Osteoblast (primary cell): ENCODE measurements at regions not wholly inside any gene's neighbourhood (a gene's known extent, or its start where the extent isn't known, plus 50 kb on each side); places are given as distances from the start of the nearest gene placed in this dataset.

Experiments
- DNase-seq: peaks from one replicate; pipeline ENCODE4 v3.0.0; 2011; ENCODE audit warnings: low spot score, mixed read lengths; ENCODE audit not compliant: insufficient read length; ENCODE audit errors: missing footprints
- H2AFZ ChIP-seq: 2 replicates; pipeline ENCODE4 v1.6.0; 2011; ENCODE audit warnings: mild to moderate bottlenecking, low read length
- H3K27ac ChIP-seq: 2 replicates; pipeline ENCODE4 v1.5.1; 2011; ENCODE audit warnings: mild to moderate bottlenecking, low read depth, low read length, moderate library complexity
- H3K27me3 ChIP-seq: 2 replicates; pipeline ENCODE4 v1.6.0; 2012; ENCODE audit warnings: mild to moderate bottlenecking, control low read depth, inconsistent platforms, low read length, moderate library complexity; ENCODE audit not compliant: insufficient read depth
- H3K36me3 ChIP-seq: 2 replicates; pipeline ENCODE4 v1.5.1; 2011; ENCODE audit warnings: mild to moderate bottlenecking, low read length, control low read depth, moderate library complexity; ENCODE audit not compliant: insufficient read depth
- H3K4me1 ChIP-seq: 2 replicates; pipeline ENCODE4 v1.5.1; 2011; ENCODE audit warnings: mild to moderate bottlenecking, low read length, control low read depth, moderate library complexity; ENCODE audit not compliant: insufficient read depth
- H3K4me2 ChIP-seq: 2 replicates; pipeline ENCODE4 v1.6.0; 2011; ENCODE audit warnings: mild to moderate bottlenecking, low read length; ENCODE audit not compliant: insufficient read depth
- H3K4me3 ChIP-seq: fragments of 200-600 bp; sonication (generic); 3 replicates; pipeline ENCODE4 v1.5.1; 2012; ENCODE audit warnings: mild to moderate bottlenecking, low read length, inconsistent platforms; ENCODE audit not compliant: insufficient read depth
- H3K79me2 ChIP-seq: 2 replicates; pipeline ENCODE4 v1.6.0; 2012; ENCODE audit warnings: mild to moderate bottlenecking, low read length, control low read depth, inconsistent platforms; ENCODE audit not compliant: insufficient read depth
- H3K9me3 ChIP-seq: 2 replicates; pipeline ENCODE4 v1.5.1; 2011; ENCODE audit warnings: low read depth, low read length, control low read depth
- H4K20me1 ChIP-seq: 2 replicates; pipeline ENCODE4 v1.6.0; 2012; ENCODE audit warnings: mild to moderate bottlenecking, low read length, control low read depth; ENCODE audit not compliant: insufficient read depth
- TF ChIP-seq, protein P1 (sequence below): IDR thresholded peaks from 2 replicates; pipeline ENCODE4 v1.5.1; 2011; ENCODE audit warnings: mild to moderate bottlenecking, low read depth, low read length, moderate library complexity; ENCODE audit errors: extremely low read depth

DNA sequence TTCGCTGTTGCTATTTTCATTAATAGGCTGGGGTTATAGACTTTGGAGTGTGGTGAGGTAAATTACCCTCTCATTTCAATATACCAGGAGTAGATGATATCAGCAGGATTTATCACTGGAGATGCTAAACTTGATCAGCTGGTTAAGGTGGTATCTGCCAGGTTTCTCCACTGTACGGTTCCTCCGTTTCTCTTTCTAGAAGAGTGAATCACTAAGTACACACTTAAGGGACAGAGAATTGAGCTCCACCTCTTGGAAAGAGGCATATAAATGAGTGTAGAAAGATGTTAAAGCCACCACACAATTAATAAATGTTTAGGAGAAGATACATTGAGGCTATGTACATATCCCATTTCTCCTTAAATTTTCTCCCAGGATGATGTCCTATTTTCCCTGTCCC lies 277.4 kb upstream of the GRIP1 start:
- H3K4me3 ChIP-seq = no peak overlapping the region
- H3K79me2 ChIP-seq = no peaks in the 10 kb centered on the region
- no peak overlapping the region for H3K27ac ChIP-seq
- no peak for DNase-seq
- no peak overlapping the region for H2AFZ ChIP-seq
- H3K9me3 ChIP-seq = no peaks in the 10 kb centered on the region
- H3K27me3 ChIP-seq = no peaks in the 10 kb centered on the region
- no peaks in the 10 kb centered on the region for H4K20me1 ChIP-seq
- no peak overlapping the region for H3K4me2 ChIP-seq
- no peaks in the 10 kb centered on the region for H3K36me3 ChIP-seq
- TF ChIP-seq, protein P1, sequence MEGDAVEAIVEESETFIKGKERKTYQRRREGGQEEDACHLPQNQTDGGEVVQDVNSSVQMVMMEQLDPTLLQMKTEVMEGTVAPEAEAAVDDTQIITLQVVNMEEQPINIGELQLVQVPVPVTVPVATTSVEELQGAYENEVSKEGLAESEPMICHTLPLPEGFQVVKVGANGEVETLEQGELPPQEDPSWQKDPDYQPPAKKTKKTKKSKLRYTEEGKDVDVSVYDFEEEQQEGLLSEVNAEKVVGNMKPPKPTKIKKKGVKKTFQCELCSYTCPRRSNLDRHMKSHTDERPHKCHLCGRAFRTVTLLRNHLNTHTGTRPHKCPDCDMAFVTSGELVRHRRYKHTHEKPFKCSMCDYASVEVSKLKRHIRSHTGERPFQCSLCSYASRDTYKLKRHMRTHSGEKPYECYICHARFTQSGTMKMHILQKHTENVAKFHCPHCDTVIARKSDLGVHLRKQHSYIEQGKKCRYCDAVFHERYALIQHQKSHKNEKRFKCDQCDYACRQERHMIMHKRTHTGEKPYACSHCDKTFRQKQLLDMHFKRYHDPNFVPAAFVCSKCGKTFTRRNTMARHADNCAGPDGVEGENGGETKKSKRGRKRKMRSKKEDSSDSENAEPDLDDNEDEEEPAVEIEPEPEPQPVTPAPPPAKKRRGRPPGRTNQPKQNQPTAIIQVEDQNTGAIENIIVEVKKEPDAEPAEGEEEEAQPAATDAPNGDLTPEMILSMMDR = no peak
- H3K4me1 ChIP-seq = no peaks in the 10 kb centered on the region

DNA sequence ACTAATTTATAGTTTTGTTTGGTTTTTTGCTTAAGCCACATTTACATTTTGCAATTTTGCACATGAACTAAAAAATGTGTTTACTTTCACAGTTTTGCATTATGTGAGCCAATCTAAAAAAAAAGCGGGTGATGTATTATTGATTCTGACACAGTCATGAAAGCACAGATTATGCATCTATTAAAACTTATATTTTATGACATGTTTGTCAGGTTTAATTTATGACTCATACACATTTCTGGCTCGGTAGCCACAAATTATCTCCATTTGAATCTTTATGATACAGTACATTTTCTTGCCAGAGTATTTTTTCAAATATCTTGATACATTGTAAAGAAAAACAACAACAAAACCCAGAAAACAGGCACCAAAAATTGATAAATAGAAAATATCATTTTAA lies 280.4 kb upstream of the GRIP1 start:
- Histone ChIP-seq H2AFZ (no peak overlapping the region), H3K79me2 (no peaks in the 10 kb centered on the region)

DNA sequence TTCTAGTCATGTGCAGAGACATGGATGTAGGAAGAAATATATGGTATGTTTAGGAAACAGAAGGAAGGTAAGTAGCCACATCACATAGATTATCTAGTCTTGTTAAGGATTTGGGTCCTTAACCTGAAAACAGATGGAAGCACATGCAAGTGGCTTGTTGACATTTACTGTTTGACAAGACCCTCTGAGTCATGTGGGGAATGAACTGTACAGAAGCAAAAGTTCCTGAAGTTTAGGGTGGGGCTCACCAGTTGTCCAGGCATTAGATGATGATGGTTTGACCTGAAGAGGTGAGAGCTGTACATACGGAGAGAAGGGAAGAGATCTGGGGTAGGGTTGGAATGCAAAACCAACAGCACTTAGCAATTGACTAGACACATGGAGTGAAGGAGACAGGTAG lies 281.1 kb upstream of the GRIP1 start:
- DNase-seq = no peak
- TF ChIP-seq, protein P1 = no peak

More for the DNA sequence above, 280.4 kb upstream of the GRIP1 start:
- DNase-seq = no peak
- TF ChIP-seq, protein P1 = no peak
- Histone ChIP-seq H3K36me3 (no peaks in the 10 kb centered on the region), H3K4me3 (no peak overlapping the region), H3K27me3 (no peaks in the 10 kb centered on the region), H3K4me1 (no peaks in the 10 kb centered on the region), H4K20me1 (no peaks in the 10 kb centered on the region), H3K4me2 (no peak overlapping the region), H3K27ac (no peak overlapping the region), H3K9me3 (no peaks in the 10 kb centered on the region)

DNA sequence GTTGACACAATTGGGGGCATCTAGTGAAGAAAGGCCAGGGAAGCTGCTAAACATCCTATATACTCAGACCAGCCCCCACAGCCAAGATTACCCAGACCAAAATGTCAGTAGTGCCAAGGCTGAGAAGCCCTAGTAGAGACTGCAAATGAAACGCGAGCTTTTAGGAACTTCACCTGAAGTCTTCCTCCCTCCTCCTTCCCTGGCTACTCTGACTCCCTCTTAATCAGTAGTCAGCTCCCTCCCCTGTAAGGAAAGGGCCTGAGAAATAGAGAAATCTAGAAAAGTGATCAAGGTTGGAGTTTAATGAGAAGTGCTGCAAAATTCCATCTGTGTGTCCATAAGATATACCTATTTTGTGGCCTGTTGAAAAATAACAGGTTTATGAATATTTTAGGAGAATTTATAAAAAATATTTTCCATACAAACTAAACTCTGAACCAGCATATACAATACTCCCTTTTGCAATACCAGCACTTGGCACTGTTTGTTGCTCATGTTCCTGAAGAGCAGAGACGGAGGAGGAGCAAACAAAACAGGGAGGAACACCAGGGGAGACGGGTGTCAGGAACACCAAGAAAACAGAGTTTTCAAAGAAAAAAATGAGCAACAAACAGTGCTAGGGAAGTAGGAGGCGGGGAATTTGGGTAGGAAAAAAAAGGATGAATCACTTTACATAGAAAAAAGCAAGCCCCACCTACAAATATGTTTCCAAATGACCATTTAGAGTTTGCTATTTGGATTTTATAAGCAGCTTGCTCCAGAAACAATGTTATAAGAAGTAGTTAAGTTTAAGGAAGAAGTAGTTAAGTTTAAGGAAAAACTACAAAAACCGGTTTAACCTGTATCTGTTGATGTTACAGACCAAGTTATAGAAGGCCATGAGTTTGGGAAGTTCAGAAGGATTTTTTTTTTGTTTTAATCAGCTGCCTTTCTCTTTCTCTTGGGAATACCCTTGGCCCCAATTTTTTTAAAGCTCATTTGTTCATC lies 282.1 kb upstream of the GRIP1 start:
- no peak overlapping the region for H3K4me3 ChIP-seq
- H3K4me2 ChIP-seq = no peak overlapping the region
- H3K36me3 ChIP-seq = no peaks in the 10 kb centered on the region
- no peaks in the 10 kb centered on the region for H3K27me3 ChIP-seq
- H2AFZ ChIP-seq = no peak overlapping the region
- TF ChIP-seq, protein P1 = no peak
- DNase-seq = no peak
- no peaks in the 10 kb centered on the region for H3K79me2 ChIP-seq
- H3K4me1 ChIP-seq = no peaks in the 10 kb centered on the region
- no peak overlapping the region for H3K27ac ChIP-seq
- H3K9me3 ChIP-seq = no peaks in the 10 kb centered on the region
- H4K20me1 ChIP-seq = no peaks in the 10 kb centered on the region

More for the DNA sequence above, 281.1 kb upstream of the GRIP1 start:
- Histone ChIP-seq H3K4me1 (no peaks in the 10 kb centered on the region), H4K20me1 (no peaks in the 10 kb centered on the region), H3K9me3 (no peaks in the 10 kb centered on the region), H3K79me2 (no peaks in the 10 kb centered on the region), H3K27ac (no peak overlapping the region), H3K4me2 (no peak overlapping the region), H3K36me3 (no peaks in the 10 kb centered on the region), H2AFZ (no peak overlapping the region), H3K27me3 (no peaks in the 10 kb centered on the region), H3K4me3 (no peak overlapping the region)
